D721Med (cell line): ENCODE measurements at regions not wholly inside any gene's neighbourhood (a gene's known extent, or its start where the extent isn't known, plus 50 kb on each side); places are given as distances from the start of the nearest gene placed in this dataset.

Experiments
- DNase-seq: peaks from one replicate; pipeline ENCODE4 v3.0.0; 2011; ENCODE audit warnings: low spot score; ENCODE audit not compliant: insufficient read length
- FAIRE-seq: peaks from 2 replicates; lab custom pipeline; 2011; peaks lifted over from hg19 to GRCh38; lab: Jason Lieb, UNC
- CTCF ChIP-seq: IDR thresholded peaks from 2 replicates; pipeline ENCODE4 v1.5.1; 2012; ENCODE audit warnings: mild to moderate bottlenecking, control low read depth; ENCODE audit not compliant: insufficient read depth; ENCODE audit errors: missing control alignments

GRCh38 chr18:4587204-4587603 is 132.1 kb upstream of the DLGAP1 start:
- TF ChIP-seq CTCF = no peak
- no peak for DNase-seq
- no peak for FAIRE-seq

DNA sequence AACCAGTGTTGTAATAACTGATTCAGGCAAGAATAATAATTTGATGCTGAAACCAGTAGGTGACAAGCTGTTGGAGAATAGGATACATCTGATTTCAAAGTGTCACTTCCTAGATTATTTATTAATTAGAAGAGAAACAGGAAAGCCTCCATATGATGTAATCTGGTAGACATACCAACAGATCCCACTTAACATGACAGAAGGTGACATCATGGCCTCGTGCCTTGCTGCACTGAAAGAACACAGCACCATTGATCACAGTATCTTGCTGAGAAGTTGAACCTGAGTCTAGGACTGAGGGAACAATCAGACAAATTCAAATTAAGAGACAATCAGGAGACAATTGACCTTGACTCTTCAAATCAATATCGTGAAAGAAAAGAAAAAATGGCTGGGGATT is 131.6 kb upstream of the DLGAP1 start:
- no peak for DNase-seq
- no peak for TF ChIP-seq CTCF
- FAIRE-seq = no peak

DNA sequence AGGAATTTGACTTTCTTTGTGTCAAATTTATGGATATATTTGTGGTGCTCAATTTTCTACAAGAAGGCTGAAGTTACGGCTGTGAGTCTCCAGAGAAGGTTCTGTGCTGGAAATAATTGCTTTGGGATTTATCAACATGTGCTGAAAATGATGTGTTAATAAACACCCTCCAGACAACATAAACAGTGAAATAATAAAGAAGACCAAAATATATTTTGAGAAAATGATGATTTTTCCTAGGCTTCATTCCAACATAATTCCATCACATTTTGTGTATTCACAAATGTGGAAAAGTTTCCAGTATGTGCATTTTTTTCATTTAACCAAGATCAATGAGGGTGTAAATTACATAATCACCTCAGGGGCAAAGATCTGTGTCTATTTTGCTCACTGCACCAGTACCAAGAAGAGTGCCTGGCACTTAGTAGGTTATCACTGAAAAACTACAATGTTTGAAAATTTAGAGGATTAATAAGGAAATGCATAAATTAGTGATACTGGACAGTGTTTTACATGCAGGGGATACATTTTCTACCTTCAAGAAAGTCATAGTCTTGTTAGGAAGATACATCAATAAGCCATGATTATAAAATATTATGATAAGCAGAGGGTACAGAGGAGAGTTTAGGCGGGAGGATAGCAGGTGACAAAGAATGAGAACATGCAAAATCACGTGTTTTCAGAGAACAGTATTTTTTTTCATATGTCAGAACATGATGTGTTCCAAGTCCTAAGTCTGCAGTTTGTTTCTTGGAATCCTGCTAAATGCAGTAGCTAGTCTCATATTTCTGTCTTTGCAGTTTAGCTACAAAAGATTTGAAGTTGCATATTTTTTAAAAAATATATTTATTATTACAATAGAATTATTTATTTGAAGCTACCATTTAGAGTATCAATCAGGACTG is 127.6 kb upstream of the DLGAP1 start:
- TF ChIP-seq CTCF = no peak
- no peak for FAIRE-seq

DNA sequence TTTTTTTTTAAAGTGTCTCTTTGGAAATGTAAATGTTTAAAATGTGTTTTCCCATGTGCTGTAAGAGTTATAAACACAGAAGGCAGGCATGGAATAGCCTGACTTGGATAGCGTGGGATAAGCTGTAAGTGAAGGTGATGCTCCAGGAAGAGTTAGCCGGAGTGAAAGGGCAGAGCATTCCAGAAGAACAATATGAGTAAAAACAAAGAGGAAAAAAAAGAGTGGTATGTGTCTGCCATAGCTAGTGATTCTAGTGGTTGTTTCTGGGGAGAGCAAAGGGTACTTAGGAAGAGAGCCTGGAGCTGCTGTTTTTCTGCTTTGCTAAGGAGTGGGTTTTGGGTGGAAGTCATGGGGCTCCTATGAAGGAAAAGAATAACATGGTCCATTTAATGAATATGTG is 126.9 kb upstream of the DLGAP1 start:
- DNase-seq (no peak), FAIRE-seq (no peak)
- no peak for TF ChIP-seq CTCF

More for the DNA sequence above, 127.6 kb upstream of the DLGAP1 start:
- DNase-seq = no peak

DNA sequence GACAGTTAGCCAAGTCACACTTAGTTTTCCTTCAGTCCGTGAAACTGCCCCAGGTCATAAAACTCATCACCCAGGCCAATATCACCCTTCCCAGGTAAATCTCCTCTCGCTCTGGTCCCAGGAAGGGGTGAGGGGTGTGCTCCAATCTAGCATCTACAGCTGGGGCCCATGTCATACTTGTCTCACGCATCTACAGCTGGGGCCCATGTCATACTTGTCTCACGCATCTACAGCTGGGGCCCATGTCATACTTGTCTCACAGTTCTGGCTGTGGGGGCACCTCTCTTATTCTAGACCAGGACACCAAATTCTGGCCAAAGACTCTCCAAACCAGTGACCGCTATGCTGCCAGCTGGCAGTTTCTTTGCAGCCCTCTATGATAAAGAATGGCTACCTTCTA is 123.3 kb upstream of the DLGAP1 start:
- TF ChIP-seq CTCF = no peak
- DNase-seq = no peak
- no peak for FAIRE-seq

- FAIRE-seq = no peak
- no peak for TF ChIP-seq CTCF
Measured at GRCh38 chr18:4573735-4574134, 118.6 kb upstream of the DLGAP1 start.

GRCh38 chr18:4557502-4557901 is 102.4 kb upstream of the DLGAP1 start:
- no peak for TF ChIP-seq CTCF
- DNase-seq (no peak), FAIRE-seq (no peak)

More at GRCh38 chr18:4573735-4574134, 118.6 kb upstream of the DLGAP1 start:
- no peak for DNase-seq
